Bone marrow (tissue), 2 donors: ENCODE measurements at regions not wholly inside any gene's neighbourhood (a gene's known extent, or its start where the extent isn't known, plus 50 kb on each side); places are given as distances from the start of the nearest gene placed in this dataset.

ENCODE experiments used
- DNase-seq, 2 donors: peaks; one replicate each; lab custom pipeline; 2025; lab: John Stamatoyannopoulos, UW

- DNase-seq: no peak
These were observed 152.9 kb downstream of the TTC32 start for GRCh38 chr2:19748711-19749506.

GRCh38 chr2:19748073-19748375 lies 153.8 kb downstream of the TTC32 start:
- no peak for DNase-seq

DNA sequence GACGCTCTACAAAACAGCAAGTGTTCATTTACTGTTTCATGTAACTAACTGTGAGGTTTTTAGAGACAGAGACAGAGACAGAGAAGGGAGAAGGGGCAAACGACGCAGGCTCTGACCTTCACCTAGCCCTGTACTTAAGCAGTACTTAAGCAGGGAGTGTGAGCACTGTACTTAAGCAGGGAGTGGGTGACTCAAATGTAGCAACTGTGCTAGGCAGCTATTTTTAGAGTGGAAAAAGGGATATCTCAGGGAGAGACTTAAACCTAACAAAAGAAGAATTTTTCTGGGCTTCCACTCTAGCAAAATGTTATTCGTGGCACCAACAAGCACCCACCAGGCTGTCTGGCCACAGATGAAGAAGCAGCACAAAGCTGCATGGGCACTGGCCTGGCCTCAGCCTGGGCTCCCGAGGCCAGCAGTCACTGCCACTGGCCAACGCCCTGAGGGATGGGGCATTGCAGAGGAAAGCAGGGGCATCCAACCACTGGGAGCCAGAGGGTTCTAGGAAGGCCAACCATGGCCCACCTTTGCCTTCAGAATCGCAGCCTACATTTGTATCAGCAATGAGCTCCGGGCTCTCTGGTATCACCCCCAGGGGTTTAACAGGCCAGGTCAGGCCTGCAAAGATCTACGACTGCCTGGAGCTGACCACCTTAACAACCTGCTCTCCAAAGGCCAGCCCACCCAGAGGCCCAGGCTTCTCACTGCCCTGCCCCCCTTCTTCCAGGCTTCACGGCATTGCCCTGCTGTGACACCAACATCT lies 154.3 kb downstream of the TTC32 start:
- no peak for DNase-seq

DNA sequence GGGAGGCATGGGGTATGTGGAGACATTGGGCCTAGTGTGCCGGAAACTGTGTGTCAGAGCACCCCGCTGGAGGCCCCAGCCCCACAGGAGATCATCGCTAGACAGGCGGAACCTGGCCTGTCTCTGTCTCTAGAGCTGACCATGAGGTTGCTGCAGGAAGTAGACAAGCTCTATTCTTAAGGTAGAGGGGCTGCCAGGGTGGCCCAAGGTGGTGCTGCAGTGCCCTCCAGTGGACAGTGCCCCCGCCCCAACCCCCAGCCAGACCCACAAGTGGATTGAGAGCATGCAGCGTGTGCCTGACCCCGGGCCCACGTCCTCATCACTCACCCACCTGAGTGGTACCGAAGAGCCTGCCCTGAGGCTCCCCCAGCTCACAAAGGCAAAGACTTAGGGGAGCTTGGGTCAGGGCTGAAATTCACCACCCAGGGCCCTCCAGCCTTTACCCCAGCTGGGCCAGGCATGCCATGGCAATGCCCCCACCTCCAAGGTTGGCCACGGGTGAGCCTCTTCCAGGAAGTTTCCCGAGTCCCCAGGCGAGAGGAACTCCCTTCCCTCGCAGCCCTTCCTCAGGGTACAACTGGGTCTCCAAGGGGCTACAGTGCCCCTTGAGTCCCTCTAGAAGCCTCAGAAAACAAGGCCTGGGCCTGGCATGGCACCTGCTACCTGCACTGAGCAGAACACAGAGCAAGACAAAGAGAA lies 155.0 kb downstream of the TTC32 start:
- no peak for DNase-seq

GRCh38 chr2:19746137-19746600 lies 155.6 kb downstream of the TTC32 start:
- no peak for DNase-seq

GRCh38 chr2:19745318-19746136 lies 156.3 kb downstream of the TTC32 start:
- no peak for DNase-seq

- DNase-seq: no peak
These were observed 157.2 kb downstream of the TTC32 start for GRCh38 chr2:19744456-19745199.

DNA sequence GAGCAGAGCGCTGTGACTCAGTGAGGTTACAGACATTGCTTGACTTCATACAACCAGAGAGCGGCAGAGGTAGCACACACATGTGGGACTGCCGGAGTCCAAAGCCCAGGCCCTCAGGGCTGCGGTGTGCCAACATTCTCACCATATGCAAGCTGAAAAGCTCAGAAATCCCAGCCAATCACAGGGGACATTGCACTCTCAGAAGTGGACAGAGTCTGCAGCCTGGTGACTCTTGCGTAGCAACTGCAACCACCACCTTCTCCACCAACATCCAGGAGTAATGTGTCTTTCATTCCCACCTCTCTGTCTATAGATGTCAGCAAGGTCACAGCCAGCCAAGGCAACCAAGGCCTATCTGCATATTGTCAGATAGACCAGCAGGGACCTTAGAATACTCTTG lies 158.1 kb downstream of the TTC32 start:
- DNase-seq: no peak

DNA sequence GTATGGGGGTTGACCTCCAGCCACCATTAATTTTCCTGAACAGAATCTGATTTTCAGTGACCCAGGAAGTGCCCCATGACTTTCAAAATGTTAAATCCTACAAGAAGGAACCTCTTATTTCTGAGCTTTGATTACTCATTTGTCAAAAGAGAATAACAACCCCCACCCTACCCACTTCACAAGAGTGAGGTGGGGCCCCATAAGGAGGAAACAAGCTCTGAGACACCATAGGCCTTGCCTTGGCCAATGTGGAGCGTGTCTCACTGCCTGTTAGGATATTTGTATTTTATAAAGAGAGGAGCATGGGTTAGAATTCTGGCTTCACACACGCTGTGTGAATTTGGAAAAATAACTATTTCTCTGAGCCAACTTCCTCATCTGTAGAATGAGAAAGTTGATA lies 158.9 kb downstream of the TTC32 start:
- no peak for DNase-seq

DNA sequence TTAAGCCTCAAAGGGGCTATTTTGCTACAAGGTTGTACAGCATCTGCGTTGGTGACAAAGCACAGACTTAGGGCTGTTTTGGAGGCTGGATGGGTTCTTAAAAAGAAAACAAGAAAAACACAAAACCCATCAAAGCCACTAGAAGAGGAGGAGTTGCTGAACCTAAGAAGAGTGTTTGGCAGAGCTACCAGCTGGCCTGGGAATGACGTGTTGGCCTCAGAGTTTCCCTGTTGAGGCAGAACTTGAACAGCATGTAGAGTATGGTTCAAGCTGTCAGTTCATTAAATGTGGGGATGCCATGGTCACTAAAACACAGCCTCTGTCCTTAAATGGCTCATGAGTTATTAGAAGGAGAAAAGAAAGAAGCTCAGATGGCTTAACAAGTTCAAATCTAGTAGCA lies 162.5 kb downstream of the TTC32 start:
- DNase-seq: no peak

DNA sequence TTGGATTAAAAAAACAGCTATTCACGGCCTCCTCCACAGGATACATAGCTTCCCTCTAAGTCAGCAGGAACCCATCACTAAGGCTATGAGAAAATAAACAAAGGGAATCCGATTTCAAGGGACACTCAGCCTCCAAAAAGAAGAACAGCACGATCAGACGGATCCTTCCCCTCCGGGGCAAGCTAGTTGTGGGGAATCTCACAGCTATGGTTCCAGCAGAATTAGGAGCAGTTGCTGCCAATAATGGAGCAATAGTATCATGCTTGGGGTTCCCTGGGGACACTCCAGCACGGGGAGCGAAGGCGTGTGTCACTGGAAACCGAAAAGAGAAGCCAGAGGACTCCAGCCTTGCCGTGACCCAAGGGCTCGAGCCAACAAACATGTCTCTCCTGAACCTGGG lies 163.1 kb downstream of the TTC32 start:
- DNase-seq: no peak

- no peak for DNase-seq
These were observed 165.5 kb downstream of the TTC32 start for GRCh38 chr2:19736191-19736831.

DNA sequence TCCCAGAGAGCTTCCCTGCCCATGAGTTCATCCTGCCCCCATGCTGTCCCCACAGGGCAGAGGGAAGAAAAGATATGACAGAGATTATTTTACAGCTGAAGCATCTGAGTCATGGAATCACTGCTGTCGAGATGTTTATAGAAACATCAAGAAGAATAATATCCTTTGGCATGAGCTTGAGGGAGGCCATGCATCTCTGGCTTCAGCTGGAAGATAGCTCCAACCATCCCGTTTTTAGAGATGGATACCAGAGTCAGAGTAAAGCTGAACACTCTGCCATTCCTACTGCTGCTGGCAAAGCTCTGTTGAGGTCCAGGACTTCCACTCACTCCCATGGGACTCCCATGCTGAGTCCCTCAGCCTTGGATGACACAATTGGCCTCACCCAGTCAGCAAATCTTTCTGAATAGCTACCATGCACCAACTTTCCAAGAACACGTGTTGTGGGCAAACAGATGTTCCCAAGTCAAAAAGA lies 167.8 kb downstream of the TTC32 start:
- DNase-seq: no peak

DNA sequence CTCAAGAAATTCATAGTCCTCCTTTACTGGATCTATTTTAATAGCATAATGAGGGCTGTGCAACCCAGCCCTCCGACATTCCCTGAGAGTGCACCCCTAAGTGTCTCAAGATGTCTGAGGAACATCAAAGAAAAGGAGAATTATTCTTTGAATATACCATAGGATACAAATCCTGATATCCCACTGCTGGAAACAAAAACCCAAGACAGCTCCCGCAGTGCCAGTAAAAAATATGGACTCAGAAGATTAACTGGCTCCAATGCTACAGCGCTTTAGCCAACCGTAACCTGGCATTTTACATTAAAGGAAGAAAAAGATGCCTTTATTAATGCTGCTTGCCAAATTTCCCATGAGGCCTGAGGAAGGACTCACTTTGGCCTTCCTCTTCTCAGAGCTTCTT lies 168.4 kb downstream of the TTC32 start:
- DNase-seq: no peak

DNA sequence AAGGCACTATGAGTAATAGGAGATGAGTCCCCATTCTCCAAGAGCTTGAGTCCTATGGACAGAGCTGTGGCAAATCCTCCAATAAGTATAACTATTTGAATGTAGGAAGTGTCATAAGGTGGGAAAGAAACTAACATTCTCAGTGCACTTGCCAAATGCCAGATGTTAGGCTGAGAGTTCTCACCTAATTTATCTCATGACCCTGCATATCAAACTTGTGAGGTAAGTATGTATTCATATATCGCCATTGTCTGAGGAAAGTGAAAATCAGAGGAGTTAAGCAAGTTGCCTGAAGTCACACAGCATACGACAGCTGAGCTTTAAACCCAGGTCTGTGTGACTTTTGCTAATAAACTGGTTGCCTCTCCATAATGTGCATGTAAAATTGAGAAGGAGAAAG lies 169.5 kb downstream of the TTC32 start:
- DNase-seq: no peak

DNA sequence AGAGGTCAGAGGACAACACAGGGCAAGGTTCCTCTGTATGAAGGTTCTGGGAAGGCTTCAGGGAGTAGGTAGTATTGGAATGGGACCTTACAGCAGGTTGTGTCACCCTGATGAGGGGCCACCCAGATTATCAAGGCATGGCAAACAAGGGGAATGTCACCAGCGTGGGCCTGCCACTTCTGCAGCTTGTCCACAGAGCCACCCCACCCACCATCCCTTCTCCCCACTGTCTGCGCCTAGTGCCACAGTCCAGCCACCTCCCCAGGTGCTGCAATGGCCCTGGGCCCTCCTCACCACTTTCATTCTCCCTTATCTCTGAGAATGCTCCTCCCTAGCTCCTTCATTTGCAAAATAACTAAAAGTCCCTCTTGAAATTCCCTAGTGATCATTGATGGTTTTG lies 170.3 kb downstream of the TTC32 start:
- DNase-seq: no peak

GRCh38 chr2:19731037-19731436 lies 170.7 kb downstream of the TTC32 start:
- no peak for DNase-seq

GRCh38 chr2:19728125-19728524 lies 173.7 kb downstream of the TTC32 start:
- no peak for DNase-seq

DNA sequence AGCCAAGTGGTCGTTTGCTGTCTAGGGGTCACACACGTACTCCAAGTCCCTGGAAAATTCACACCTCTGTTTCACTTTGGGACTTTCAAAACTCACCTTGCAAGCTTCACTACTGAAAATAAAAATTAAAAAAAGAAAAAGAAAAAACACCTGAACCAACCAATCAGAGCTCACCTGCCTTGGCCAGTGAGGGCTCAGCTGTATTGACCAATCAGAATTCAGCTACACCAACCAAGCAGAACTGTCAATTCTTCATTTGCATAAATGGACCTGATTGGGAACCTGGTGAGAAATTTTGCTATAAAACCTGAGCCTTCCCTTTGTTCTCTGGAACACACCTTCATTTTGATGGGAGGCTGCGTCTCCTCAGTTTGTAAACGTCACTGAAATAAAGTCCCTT lies 176.4 kb downstream of the TTC32 start:
- DNase-seq: no peak

DNA sequence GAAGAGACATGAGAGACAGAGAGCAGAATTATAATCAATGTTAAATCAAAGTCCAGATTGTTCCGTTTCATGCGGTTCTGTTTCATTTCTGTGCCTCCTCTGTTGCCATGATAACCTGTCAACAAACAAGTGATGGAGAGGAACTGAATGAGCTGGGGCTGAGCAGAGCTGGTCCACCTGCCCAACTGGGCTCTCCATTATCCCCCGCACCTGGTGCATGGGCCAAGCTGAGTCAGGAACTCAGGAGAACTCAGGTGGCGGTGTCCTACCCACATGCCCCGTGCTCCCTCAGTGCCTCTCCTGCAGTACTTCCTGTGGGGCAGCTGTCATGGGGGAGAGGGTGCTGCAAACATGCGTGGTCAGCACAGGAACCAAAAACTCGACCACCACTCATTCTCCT lies 178.8 kb downstream of the TTC32 start:
- DNase-seq: no peak

GRCh38 chr2:19722531-19722971 lies 179.2 kb downstream of the TTC32 start:
- no peak for DNase-seq
